AG04450 (cell line): ENCODE measurements at regions not wholly inside any gene's neighbourhood (a gene's known extent, or its start where the extent isn't known, plus 50 kb on each side); places are given as distances from the start of the nearest gene placed in this dataset.

Experiments
- CTCF ChIA-PET: fragments of 300-600, 350-600 bp; formaldehyde crosslinking; extraction: SDS; loops from one replicate; lab custom pipeline; 2022; ENCODE audit warnings: antibody characterized with exemption, inconsistent platforms; lab: Charles Lee
- POLR2A ChIA-PET: fragments of 350-600 bp; formaldehyde crosslinking; extraction: SDS; loops from one replicate; lab custom pipeline; 2021; ENCODE audit warnings: antibody characterized with exemption, inconsistent platforms; lab: Yijun Ruan, JAX
- DNase-seq: peaks from one replicate; pipeline ENCODE4 v3.0.0-alpha.2; 2011; ENCODE audit warnings: low read depth, low spot score
- H3K27ac ChIP-seq: one replicate; pipeline ENCODE4 v1.5.1; 2012; ENCODE audit warnings: low read depth, low read length, control low read depth
- H3K27me3 ChIP-seq: one replicate; pipeline ENCODE4 v1.6.0; 2012; ENCODE audit warnings: low read length; ENCODE audit not compliant: control insufficient read depth, insufficient read depth
- H3K4me3 ChIP-seq: 2 replicates; pipeline ENCODE4 v1.5.1; 2011; ENCODE audit warnings: mild to moderate bottlenecking, low read depth, low read length, control low read depth
- H3K9me3 ChIP-seq: 2 replicates; pipeline ENCODE4 v1.5.1; 2012; ENCODE audit warnings: low read length; ENCODE audit not compliant: control insufficient read depth, insufficient read depth
- TF ChIP-seq, protein P1 (sequence below): IDR thresholded peaks from 2 replicates; pipeline ENCODE4 v1.5.1; 2011; ENCODE audit warnings: low read depth, low read length, control low read depth, inconsistent platforms

DNA sequence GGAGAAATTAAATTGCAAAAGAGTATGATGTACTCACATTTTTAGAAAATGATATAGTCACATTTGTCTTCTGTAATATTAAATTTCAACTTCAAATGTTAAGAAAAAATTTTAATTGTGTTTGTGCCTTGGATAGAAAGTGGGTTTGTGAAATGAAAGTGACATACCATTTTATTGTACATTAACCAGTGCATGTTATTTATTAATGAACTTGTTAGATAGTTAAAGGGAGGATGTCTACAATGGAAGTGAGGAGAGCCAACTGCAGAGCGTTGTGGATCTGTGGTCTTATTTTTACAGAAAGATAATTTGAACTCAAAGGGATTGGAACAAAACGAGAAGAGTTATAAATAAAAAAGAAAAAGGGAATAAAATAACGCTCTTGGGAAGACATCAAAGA is 291.7 kb downstream of the ARL4A start:
- no peaks in the 10 kb centered on the region for H3K27me3 ChIP-seq
- no peak overlapping the region for H3K27ac ChIP-seq
- ChIA-PET POLR2A (no interaction called here), CTCF (no interaction called here)
- no peak for DNase-seq
- H3K9me3 ChIP-seq: no peaks in the 10 kb centered on the region
- TF ChIP-seq, protein P1, sequence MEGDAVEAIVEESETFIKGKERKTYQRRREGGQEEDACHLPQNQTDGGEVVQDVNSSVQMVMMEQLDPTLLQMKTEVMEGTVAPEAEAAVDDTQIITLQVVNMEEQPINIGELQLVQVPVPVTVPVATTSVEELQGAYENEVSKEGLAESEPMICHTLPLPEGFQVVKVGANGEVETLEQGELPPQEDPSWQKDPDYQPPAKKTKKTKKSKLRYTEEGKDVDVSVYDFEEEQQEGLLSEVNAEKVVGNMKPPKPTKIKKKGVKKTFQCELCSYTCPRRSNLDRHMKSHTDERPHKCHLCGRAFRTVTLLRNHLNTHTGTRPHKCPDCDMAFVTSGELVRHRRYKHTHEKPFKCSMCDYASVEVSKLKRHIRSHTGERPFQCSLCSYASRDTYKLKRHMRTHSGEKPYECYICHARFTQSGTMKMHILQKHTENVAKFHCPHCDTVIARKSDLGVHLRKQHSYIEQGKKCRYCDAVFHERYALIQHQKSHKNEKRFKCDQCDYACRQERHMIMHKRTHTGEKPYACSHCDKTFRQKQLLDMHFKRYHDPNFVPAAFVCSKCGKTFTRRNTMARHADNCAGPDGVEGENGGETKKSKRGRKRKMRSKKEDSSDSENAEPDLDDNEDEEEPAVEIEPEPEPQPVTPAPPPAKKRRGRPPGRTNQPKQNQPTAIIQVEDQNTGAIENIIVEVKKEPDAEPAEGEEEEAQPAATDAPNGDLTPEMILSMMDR: no peak
- no peak overlapping the region for H3K4me3 ChIP-seq

DNA sequence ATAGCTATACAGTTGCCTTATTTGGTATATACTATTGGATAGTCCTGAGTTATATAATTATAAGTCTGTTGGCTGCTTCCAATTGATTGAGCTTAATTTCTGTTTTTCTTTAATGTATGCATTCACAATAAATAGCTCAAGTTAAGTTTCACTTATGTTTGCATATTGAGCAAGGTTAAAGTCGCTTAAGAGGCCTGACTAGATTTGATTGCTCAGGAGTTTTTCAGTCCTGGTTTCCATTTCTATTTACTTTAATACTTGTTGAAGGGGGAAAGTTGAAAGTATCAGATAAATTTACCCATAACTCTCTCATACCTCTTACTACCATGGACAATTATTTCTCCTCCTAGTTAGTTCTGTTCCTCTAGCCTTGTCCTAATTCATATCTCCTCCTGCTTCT is 294.7 kb downstream of the ARL4A start:
- CTCF ChIA-PET: interaction anchor here (0.6 to 1.3 kb wide), 3 partner anchors 296 to 1709 kb away, joined by 3 to 4 read pairs (median 3); no protein-coding TSS in a partner anchor
- no peaks in the 10 kb centered on the region for H3K27me3 ChIP-seq
- TF ChIP-seq, protein P1: no peak
- POLR2A ChIA-PET: no interaction called here
- no peak overlapping the region for H3K4me3 ChIP-seq
- no peak for DNase-seq
- no peak overlapping the region for H3K27ac ChIP-seq
- H3K9me3 ChIP-seq: no peaks in the 10 kb centered on the region

GRCh38 chr7:12984117-12984516 is 296.7 kb downstream of the ARL4A start:
- ChIA-PET POLR2A (no interaction called here), CTCF (no interaction called here)
- H3K27me3 ChIP-seq: no peaks in the 10 kb centered on the region
- H3K4me3 ChIP-seq: no peak overlapping the region
- no peaks in the 10 kb centered on the region for H3K9me3 ChIP-seq
- TF ChIP-seq, protein P1: no peak
- no peak overlapping the region for H3K27ac ChIP-seq
- no peak for DNase-seq

DNA sequence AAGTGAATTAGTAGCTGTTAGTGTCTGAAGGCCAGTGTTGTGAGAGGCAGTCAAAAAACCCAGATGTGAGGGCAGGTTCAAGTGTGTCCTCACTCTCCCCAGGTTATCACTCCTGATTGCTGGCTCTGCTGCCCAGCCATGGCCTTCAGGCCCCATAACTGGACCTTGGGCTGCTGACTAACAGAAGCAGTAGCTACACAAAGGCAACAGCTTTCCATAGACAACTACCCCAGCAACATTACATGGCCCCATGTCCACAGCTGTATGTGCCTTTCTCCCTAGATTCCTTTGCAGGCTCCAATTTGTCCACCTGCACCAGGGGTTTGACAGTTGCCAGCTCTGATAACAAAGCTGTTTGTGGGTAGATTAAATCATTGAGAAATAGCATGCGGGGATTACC is 297.8 kb downstream of the ARL4A start:
- TF ChIP-seq, protein P1: no peak
- H3K4me3 ChIP-seq: no peak overlapping the region
- ChIA-PET CTCF (interaction anchor here (1.3 kb wide), 1 partner anchor 301 kb away, joined by 3 read pairs; no protein-coding TSS in a partner anchor), POLR2A (no interaction called here)
- H3K27me3 ChIP-seq: no peaks in the 10 kb centered on the region
- H3K9me3 ChIP-seq: no peaks in the 10 kb centered on the region
- DNase-seq: no peak
- H3K27ac ChIP-seq: no peak overlapping the region

- H3K27ac ChIP-seq: no peak overlapping the region
- no peak overlapping the region for H3K4me3 ChIP-seq
- TF ChIP-seq, protein P1: no peak
- ChIA-PET POLR2A (no interaction called here), CTCF (interaction anchor here (1.3 kb wide), 1 partner anchor 302 kb away, joined by 3 read pairs; no protein-coding TSS in a partner anchor)
- no peak for DNase-seq
- no peaks in the 10 kb centered on the region for H3K27me3 ChIP-seq
- no peaks in the 10 kb centered on the region for H3K9me3 ChIP-seq
Observed at GRCh38 chr7:12985752-12986151, 298.3 kb downstream of the ARL4A start.
